OCI-LY1 (cell line): ENCODE measurements at regions not wholly inside any gene's neighbourhood (a gene's known extent, or its start where the extent isn't known, plus 50 kb on each side); places are given as distances from the start of the nearest gene placed in this dataset.

Experiments used
- CTCF ChIP-seq: fragments of 200-600 bp; sonication (generic), shearing (Covaris generic); IDR thresholded peaks from 2 replicates; pipeline ENCODE4 v1.5.1; 2017; ENCODE audit warnings: mild to moderate bottlenecking, antibody characterized with exemption, low read length, moderate library complexity, mixed read lengths
- EZH2 ChIP-seq: fragments of 200-600 bp; sonication (generic), shearing (Covaris generic); IDR thresholded peaks from 2 replicates; pipeline ENCODE4 v1.8.0; 2017; ENCODE audit warnings: borderline replicate concordance, mixed run types, mild to moderate bottlenecking, antibody characterized with exemption, low read length, moderate library complexity, mixed read lengths

GRCh38 chr6:88287696-88288095, 121.5 kb upstream of the CNR1 start:
- TF ChIP-seq CTCF (no peak), EZH2 (no peak)
